Activated naive CD4-positive, alpha-beta T cell treated with anti-CD3 and anti-CD28 coated beads, Interleukin-2, amount 50 U/mL, for 24 hours (primary cell): ENCODE measurements at regions not wholly inside any gene's neighbourhood (a gene's known extent, or its start where the extent isn't known, plus 50 kb on each side); places are given as distances from the start of the nearest gene placed in this dataset.

Source experiments
- H3K27ac Mint-ChIP-seq: one replicate; pipeline ENCODE4 v1.8.0; 2021; ENCODE audit warnings: mild to moderate bottlenecking, mixed read lengths
- H3K27me3 Mint-ChIP-seq: one replicate; pipeline ENCODE4 v1.8.0; 2021; ENCODE audit warnings: mixed read lengths
- H3K36me3 Mint-ChIP-seq: one replicate; pipeline ENCODE4 v1.8.0; 2021; ENCODE audit warnings: mixed read lengths
- H3K4me1 Mint-ChIP-seq: one replicate; pipeline ENCODE4 v1.8.0; 2021; ENCODE audit warnings: mixed read lengths
- H3K4me3 Mint-ChIP-seq: one replicate; pipeline ENCODE4 v1.8.0; 2021; ENCODE audit warnings: mild to moderate bottlenecking, mixed read lengths
- H3K9me3 Mint-ChIP-seq: one replicate; pipeline ENCODE4 v1.8.0; 2021; ENCODE audit warnings: mixed read lengths

- Mint-ChIP-seq H3K4me3 (no peak overlapping the region), H3K27me3 (no peaks in the 10 kb centered on the region), H3K4me1 (no peaks in the 10 kb centered on the region)
Measured at GRCh38 chr2:14199040-14199439, 433.5 kb upstream of the LRATD1 start.

GRCh38 chr2:14219306-14219705 lies 413.2 kb upstream of the LRATD1 start:
- Mint-ChIP-seq H3K27me3 (no peaks in the 10 kb centered on the region), H3K9me3 (peaks cover 10% of the 10 kb centered on the region), H3K4me1 (no peaks in the 10 kb centered on the region), H3K4me3 (no peak overlapping the region), H3K27ac (no peak overlapping the region), H3K36me3 (no peaks in the 10 kb centered on the region)

More at GRCh38 chr2:14199040-14199439, 433.5 kb upstream of the LRATD1 start:
- H3K36me3 Mint-ChIP-seq, result no peaks in the 10 kb centered on the region
- H3K27ac Mint-ChIP-seq, result no peak overlapping the region
- H3K9me3 Mint-ChIP-seq, result no peaks in the 10 kb centered on the region

DNA sequence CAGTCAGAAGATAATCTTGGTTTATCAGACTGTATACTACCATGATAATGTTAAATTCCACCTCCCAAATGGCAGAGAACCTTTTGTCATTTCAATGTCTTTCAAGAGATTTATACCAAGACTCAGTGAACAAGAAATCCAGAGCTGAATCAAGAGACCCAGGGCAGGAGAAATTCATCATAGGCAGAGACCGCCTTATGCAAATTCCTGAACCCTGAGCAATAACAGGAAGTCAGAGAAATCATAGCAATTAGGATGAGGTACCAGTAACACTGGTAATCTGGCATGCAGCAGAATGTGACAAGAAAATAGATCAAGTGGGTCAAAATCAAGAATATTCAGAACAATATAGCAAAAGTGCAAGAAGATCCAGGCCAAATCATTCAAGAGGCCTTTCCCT lies 412.4 kb upstream of the LRATD1 start:
- no peaks in the 10 kb centered on the region for H3K27me3 Mint-ChIP-seq
- H3K9me3 Mint-ChIP-seq, result peaks cover 10% of the 10 kb centered on the region
- no peak overlapping the region for H3K4me3 Mint-ChIP-seq
- H3K4me1 Mint-ChIP-seq, result no peaks in the 10 kb centered on the region
- H3K36me3 Mint-ChIP-seq, result no peaks in the 10 kb centered on the region
- H3K27ac Mint-ChIP-seq, result no peak overlapping the region

GRCh38 chr2:14221466-14221865 lies 411.1 kb upstream of the LRATD1 start:
- Mint-ChIP-seq H3K36me3 (no peaks in the 10 kb centered on the region), H3K9me3 (peaks cover 10% of the 10 kb centered on the region), H3K27me3 (no peaks in the 10 kb centered on the region), H3K4me1 (no peaks in the 10 kb centered on the region), H3K27ac (no peak overlapping the region), H3K4me3 (no peak overlapping the region)

DNA sequence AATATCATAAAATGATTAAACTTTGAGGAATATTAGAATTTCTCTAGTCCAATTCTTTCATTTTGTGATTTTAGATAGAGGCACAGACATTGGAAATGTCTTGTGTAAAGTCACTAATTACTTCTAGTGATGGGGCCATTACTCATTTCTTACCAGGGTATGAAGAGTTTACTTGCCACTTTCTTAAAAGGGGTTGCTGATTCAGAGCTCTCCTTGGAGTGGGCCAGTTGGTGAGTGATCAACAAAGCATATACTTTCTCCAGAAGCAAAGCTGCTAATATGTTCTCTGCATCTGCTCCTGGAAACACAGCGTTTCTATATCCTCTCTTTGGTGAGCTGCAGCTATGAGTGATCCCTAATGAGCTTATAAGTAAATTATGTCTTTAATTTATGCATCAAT lies 408.9 kb upstream of the LRATD1 start:
- peaks cover 10% of the 10 kb centered on the region for H3K9me3 Mint-ChIP-seq
- H3K27me3 Mint-ChIP-seq, result no peaks in the 10 kb centered on the region
- no peak overlapping the region for H3K27ac Mint-ChIP-seq
- no peaks in the 10 kb centered on the region for H3K4me1 Mint-ChIP-seq
- H3K4me3 Mint-ChIP-seq, result no peak overlapping the region
- H3K36me3 Mint-ChIP-seq, result no peaks in the 10 kb centered on the region

- no peak overlapping the region for H3K4me3 Mint-ChIP-seq
- H3K4me1 Mint-ChIP-seq, result no peaks in the 10 kb centered on the region
- H3K9me3 Mint-ChIP-seq, result no peaks in the 10 kb centered on the region
- no peaks in the 10 kb centered on the region for H3K36me3 Mint-ChIP-seq
- no peak overlapping the region for H3K27ac Mint-ChIP-seq
- H3K27me3 Mint-ChIP-seq, result no peaks in the 10 kb centered on the region
Measured at GRCh38 chr2:14231391-14231898, 401.1 kb upstream of the LRATD1 start.

DNA sequence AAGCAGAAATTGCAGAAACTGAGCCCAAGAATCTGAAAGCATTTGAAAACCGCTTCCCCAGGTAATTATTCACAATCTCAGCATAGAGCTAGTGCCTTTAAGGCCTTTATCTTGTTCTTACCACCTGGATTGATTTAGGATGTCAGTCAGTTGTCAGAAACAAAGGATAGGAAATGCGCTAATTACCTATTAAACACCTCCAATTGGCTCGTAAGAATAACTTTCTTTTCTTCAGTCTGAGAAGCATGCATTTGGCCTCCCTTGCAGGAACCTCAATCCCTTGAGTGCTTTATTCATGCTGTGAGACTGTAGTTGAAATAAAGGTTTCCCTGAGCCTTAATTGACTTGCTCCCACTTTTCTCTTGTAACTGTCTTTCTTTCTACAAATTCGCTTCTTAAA lies 400.3 kb upstream of the LRATD1 start:
- H3K4me1 Mint-ChIP-seq, result no peaks in the 10 kb centered on the region
- H3K4me3 Mint-ChIP-seq, result no peak overlapping the region
- H3K9me3 Mint-ChIP-seq, result no peaks in the 10 kb centered on the region
- H3K36me3 Mint-ChIP-seq, result no peaks in the 10 kb centered on the region
- no peak overlapping the region for H3K27ac Mint-ChIP-seq
- H3K27me3 Mint-ChIP-seq, result no peaks in the 10 kb centered on the region

- Mint-ChIP-seq H3K27ac (no peak overlapping the region), H3K9me3 (no peaks in the 10 kb centered on the region), H3K4me1 (no peaks in the 10 kb centered on the region), H3K36me3 (no peaks in the 10 kb centered on the region), H3K4me3 (no peak overlapping the region), H3K27me3 (no peaks in the 10 kb centered on the region)
Measured at GRCh38 chr2:14234911-14235310, 397.6 kb upstream of the LRATD1 start.

GRCh38 chr2:14235667-14236066 lies 396.9 kb upstream of the LRATD1 start:
- H3K4me1 Mint-ChIP-seq, result no peaks in the 10 kb centered on the region
- H3K36me3 Mint-ChIP-seq, result no peaks in the 10 kb centered on the region
- H3K9me3 Mint-ChIP-seq, result no peaks in the 10 kb centered on the region
- H3K27ac Mint-ChIP-seq, result no peak overlapping the region
- no peaks in the 10 kb centered on the region for H3K27me3 Mint-ChIP-seq
- H3K4me3 Mint-ChIP-seq, result no peak overlapping the region

DNA sequence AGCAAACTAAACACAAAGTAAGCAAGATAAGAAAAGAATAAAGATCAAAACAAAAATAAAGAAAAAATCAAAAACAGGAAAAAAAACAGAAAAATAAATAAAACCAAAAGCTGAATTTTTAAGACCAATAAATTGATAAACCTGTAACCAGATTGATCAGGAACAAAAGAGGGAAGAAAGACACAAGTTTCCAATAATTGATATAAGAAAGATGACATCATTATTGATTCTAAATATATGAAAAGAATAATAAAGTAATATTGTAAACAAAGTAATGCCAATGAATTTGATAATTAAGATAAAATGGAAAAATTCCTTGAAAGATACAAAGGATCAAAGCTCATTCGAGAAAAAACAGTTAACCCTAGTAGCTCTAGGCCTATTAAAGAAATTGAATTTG lies 394.6 kb upstream of the LRATD1 start:
- H3K4me1 Mint-ChIP-seq, result no peaks in the 10 kb centered on the region
- no peak overlapping the region for H3K27ac Mint-ChIP-seq
- H3K36me3 Mint-ChIP-seq, result no peaks in the 10 kb centered on the region
- H3K9me3 Mint-ChIP-seq, result no peaks in the 10 kb centered on the region
- no peak overlapping the region for H3K4me3 Mint-ChIP-seq
- no peaks in the 10 kb centered on the region for H3K27me3 Mint-ChIP-seq

- Mint-ChIP-seq H3K4me3 (no peak overlapping the region), H3K9me3 (no peaks in the 10 kb centered on the region), H3K4me1 (no peaks in the 10 kb centered on the region), H3K27ac (no peak overlapping the region), H3K27me3 (no peaks in the 10 kb centered on the region), H3K36me3 (no peaks in the 10 kb centered on the region)
Measured at GRCh38 chr2:14239605-14240004, 392.9 kb upstream of the LRATD1 start.

DNA sequence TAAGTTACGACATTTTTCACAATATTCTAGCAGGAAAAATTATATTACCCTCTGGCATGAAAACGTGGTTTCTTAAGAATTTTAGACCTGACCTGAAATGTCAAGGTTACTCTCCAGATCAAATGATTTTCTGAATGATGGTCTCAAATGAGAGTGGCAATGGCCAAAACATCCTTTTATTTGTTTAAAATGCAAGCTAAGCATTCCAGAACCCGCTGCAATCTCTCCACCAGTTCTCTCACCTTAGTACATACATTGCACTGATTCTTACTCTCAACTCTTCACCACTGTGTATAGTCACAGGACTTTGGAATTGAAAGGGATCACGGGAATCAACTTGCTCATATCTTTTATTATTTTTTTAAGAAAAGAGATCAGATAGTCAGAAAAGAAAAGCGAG lies 391.6 kb upstream of the LRATD1 start:
- Mint-ChIP-seq H3K4me1 (no peaks in the 10 kb centered on the region), H3K27me3 (no peaks in the 10 kb centered on the region), H3K27ac (no peak overlapping the region), H3K9me3 (no peaks in the 10 kb centered on the region), H3K4me3 (no peak overlapping the region), H3K36me3 (no peaks in the 10 kb centered on the region)

GRCh38 chr2:14245901-14246300 lies 386.6 kb upstream of the LRATD1 start:
- Mint-ChIP-seq H3K4me1 (no peaks in the 10 kb centered on the region), H3K27me3 (no peaks in the 10 kb centered on the region), H3K4me3 (no peak overlapping the region), H3K9me3 (no peaks in the 10 kb centered on the region), H3K36me3 (no peaks in the 10 kb centered on the region), H3K27ac (no peak overlapping the region)

DNA sequence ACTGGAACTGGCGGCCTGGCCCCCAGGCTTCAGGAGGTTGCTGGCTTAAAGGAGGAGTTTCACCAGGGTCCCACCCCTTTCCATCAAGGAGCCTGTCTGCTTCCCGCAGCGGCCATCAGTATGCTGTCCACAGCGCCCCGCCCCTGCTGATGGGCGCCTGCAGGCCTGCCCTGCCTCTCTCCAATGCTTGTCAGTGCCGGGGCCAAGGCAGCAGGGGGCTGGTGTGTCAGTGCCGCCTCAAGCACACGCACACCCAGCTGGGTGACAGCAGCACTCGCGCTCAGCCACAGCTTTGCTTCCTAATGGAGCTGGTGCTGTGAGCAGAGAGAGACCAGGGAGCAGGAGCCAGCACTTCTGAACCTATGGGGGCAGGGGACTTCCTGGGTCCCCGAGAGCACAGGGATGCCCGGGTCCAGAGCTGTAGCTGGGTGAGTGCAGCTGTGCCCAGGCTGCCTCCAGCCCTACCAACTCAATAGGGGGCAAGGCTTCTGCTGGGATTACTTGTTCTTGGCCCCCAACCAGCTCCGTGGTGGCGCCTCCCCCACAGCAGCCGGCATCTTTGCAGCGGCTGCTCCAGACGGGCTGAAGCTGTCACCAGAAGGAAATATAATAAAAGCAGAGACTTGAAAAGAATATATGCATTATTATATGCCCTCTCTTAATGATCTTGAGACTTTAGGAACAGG lies 377.2 kb upstream of the LRATD1 start:
- H3K4me3 Mint-ChIP-seq, result no peak overlapping the region
- H3K27me3 Mint-ChIP-seq, result no peaks in the 10 kb centered on the region
- no peak overlapping the region for H3K27ac Mint-ChIP-seq
- no peaks in the 10 kb centered on the region for H3K36me3 Mint-ChIP-seq
- no peaks in the 10 kb centered on the region for H3K4me1 Mint-ChIP-seq
- H3K9me3 Mint-ChIP-seq, result peaks cover 10% of the 10 kb centered on the region

- Mint-ChIP-seq H3K36me3 (no peaks in the 10 kb centered on the region), H3K4me3 (no peak overlapping the region)
Measured at GRCh38 chr2:14256890-14257289, 375.6 kb upstream of the LRATD1 start.

GRCh38 chr2:14257801-14258507 lies 374.6 kb upstream of the LRATD1 start:
- Mint-ChIP-seq H3K9me3 (peaks cover 5% of the 10 kb centered on the region), H3K4me3 (no peak overlapping the region), H3K4me1 (no peaks in the 10 kb centered on the region), H3K27me3 (no peaks in the 10 kb centered on the region), H3K27ac (no peak overlapping the region), H3K36me3 (no peaks in the 10 kb centered on the region)

More at GRCh38 chr2:14256890-14257289, 375.6 kb upstream of the LRATD1 start:
- no peaks in the 10 kb centered on the region for H3K4me1 Mint-ChIP-seq
- H3K27ac Mint-ChIP-seq, result no peak overlapping the region
- H3K27me3 Mint-ChIP-seq, result no peaks in the 10 kb centered on the region
- H3K9me3 Mint-ChIP-seq, result peaks cover 5% of the 10 kb centered on the region
